Sciatic nerve (tissue), 2 donors: ENCODE measurements at regions not wholly inside any gene's neighbourhood (a gene's known extent, or its start where the extent isn't known, plus 50 kb on each side); places are given as distances from the start of the nearest gene placed in this dataset.
A peak's percentile ranks its signal among the peaks of the same experiment; 100 is the strongest.

Experiments
- ATAC-seq: fragments of 200-7000 bp; cut with Tn5 transposase; one replicate; pipeline ENCODE4 v1.9.1; 2020; ENCODE audit warnings: mild to moderate bottlenecking, moderate library complexity
- DNase-seq: peaks from one replicate; pipeline ENCODE4 v3.0.0-alpha.2; 2020; ENCODE audit warnings: low spot score
- intact Hi-C: fragments of 100-400 bp; cut with DNase I; formaldehyde crosslinking; loops from one replicate; pipeline ENCODE4 v1.14.2; 2022
- donor health status: DM: no; HTN: no; CAD: no.
- donor health status: DM: no; HTN: no; CAD: no.

DNA sequence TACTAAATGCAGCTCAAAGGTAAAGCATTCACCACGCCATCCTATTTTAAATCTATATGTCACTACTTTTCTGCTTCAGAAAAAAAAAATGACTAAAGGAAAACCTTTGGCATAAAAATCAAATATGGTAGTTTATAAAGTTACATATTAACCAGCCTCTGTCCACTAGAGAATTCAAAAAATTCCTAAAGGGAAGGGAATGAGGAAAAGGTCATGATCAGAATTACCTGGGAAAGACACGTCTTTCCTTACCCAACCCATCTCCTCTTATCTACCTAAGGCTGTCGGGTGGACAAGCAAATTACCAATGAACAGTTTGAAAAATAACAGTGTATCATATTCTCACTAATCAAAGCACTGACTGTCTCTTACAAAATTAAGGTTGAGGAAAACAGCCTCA lies 100.7 kb upstream of the TMEM106B start:
- no peak for ATAC-seq
- intact Hi-C loops, result no loop called here

GRCh38 chr7:12111422-12112405 lies 99.4 kb upstream of the TMEM106B start:
- DNase-seq, result peak; percentile 67
- intact Hi-C loops, result no loop called here
- ATAC-seq, result peak; percentile 91

More for the DNA sequence above, 100.7 kb upstream of the TMEM106B start:
- no peak for DNase-seq

DNA sequence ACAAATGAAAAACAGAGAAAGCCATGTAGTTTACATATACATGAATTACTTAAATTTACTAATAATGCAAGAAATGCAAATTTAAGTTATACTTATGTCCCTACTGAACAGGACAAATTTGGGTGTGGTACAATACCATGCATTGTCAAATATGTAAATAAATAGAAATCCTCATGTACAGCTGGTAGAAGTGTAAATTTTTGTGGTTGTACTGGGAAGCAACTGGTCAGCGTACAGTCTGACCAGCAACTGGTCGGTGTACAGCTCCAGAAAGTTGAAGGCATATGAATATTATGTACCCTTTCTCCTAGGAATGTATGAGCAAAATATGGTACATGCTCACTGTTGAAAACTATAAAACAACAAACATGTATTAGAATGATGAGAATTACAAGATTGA lies 93.9 kb upstream of the TMEM106B start:
- ATAC-seq (no peak), DNase-seq (no peak)
- intact Hi-C loops, result no loop called here

- no peak for ATAC-seq
- no peak for DNase-seq
- intact Hi-C loops, result no loop called here
Measured at GRCh38 chr7:12119620-12120303, 91.3 kb upstream of the TMEM106B start.

- no peak for DNase-seq
- intact Hi-C loops, result no loop called here
- no peak for ATAC-seq
Measured at GRCh38 chr7:12120632-12121031, 90.5 kb upstream of the TMEM106B start.

- DNase-seq (no peak), ATAC-seq (no peak)
- intact Hi-C loops, result no loop called here
Measured at GRCh38 chr7:12123172-12123571, 87.9 kb upstream of the TMEM106B start.

DNA sequence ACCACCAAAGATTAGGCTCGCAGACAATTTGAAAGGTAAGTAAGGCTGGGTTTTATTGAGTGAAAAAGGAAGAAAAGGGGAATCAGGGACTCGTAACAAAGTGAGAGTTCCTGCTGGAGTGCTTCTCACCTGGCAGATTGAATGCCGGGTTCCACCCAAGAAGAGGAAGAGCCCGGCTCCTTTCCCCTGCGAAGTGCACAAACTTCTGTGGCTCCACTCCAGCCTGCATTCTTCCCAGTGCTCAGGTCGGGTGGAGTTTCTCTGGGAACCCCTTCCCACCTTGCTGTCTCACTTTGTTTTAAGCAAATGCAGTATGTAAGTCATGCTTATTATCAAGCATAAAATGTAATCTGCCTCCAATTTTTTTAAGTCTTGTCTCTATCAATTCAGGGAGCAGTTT lies 87.1 kb upstream of the TMEM106B start:
- DNase-seq (no peak), ATAC-seq (no peak)
- intact Hi-C loops, result no loop called here

DNA sequence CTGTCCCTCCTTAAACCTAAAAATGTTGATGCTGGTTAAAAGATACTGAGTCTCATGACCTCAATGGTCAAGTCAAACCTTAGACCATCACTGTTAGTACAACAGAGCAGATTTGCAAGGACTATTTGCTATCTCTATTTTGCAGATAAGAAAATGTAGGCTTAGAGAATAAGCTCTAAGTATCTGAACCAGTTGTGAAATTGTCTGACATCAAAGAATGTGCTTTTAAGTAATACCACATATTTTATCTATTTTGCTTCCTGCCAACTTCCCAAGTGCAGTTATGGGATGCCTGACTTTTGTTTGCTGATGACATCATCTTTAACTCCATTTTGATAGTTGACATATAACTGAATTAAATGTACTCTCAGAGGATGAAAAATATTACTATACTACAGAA lies 83.6 kb upstream of the TMEM106B start:
- no peak for DNase-seq
- intact Hi-C loops, result no loop called here
- no peak for ATAC-seq

GRCh38 chr7:12130609-12131008 lies 80.5 kb upstream of the TMEM106B start:
- no peak for DNase-seq
- no peak for ATAC-seq
- intact Hi-C loops, result no loop called here

DNA sequence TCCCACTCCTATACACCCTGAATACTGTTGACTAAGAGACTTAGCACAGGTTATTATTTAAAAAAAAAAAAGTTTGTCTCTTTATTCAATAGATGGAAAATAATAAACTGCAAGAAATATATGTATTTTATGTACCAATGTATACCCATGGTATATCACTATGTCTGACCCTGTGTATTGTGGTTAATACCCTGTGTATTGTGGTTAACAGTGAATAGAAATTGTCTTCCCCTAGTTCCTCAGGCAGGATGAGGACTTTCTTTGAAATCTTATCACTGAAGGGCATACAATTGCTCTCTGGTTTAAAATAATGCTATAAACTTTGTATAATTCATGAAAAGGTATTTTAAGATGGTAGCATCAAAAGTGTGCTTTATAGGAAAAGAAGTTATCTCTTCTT lies 80.0 kb upstream of the TMEM106B start:
- no peak for DNase-seq
- ATAC-seq, result no peak
- intact Hi-C loops, result no loop called here

- no peak for ATAC-seq
- intact Hi-C loops, result no loop called here
- no peak for DNase-seq
Measured at GRCh38 chr7:12133865-12134264, 77.2 kb upstream of the TMEM106B start.

GRCh38 chr7:12136523-12136922 lies 74.6 kb upstream of the TMEM106B start:
- no peak for ATAC-seq
- no peak for DNase-seq
- intact Hi-C loops, result no loop called here

GRCh38 chr7:12137283-12137682 lies 73.8 kb upstream of the TMEM106B start:
- intact Hi-C loops, result no loop called here
- no peak for DNase-seq
- ATAC-seq, result no peak

- intact Hi-C loops, result no loop called here
- DNase-seq, result no peak
- no peak for ATAC-seq
Measured at GRCh38 chr7:12138421-12138820, 72.7 kb upstream of the TMEM106B start.

GRCh38 chr7:12139416-12139815 lies 71.7 kb upstream of the TMEM106B start:
- intact Hi-C loops, result no loop called here
- ATAC-seq (no peak), DNase-seq (no peak)

DNA sequence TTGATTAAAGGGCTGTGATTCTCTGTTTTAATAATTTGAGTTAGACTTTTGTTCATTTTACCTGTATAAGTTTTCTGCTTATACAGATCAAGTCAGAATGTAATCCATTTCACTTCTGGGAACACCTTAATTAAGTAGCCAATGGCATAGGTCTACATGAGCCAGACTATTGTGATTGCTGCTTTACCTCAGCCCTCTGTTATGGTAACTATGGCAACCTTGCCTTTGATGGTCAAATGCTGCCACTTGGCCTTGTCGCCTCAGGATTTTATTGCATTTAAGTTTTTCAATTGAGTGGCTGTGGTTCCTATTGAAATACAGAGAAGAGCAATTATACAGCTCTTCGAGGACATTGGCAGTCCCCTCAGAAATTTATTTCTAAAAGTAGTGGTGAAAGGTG lies 64.3 kb upstream of the TMEM106B start:
- intact Hi-C loops, result no loop called here
- no peak for ATAC-seq
- no peak for DNase-seq

DNA sequence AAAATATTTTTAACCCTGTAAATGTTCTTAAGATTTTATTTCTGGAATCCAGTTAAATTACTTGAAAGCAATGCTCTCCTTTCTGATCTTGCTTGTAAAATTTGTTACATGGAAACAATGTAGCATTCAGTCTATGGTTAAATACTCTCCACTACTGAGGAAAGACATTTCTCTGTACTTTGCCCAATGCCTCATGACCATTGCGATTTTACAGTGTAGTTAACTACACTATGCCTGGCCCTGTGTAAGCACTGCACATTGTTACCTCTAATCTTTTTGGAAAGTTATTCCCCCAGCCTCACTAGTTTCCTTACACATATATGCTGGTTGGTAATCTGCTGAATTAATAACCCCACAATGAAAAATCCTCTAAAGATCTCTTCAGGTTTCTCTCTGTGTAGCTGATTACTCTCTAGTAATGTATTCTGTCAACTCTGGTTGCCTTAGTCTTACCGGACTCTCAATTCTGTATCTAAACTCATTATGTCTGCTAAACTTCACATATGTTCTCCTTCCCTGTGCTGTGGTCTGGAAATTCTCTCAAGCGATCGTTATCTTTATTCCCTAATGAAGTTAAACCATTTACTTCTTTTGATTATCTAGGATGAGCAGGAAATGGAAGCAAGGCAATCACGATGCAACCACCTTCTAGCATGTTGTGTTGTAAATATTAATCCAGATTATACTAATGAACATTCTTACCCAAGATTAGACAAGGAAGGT lies 58.7 kb upstream of the TMEM106B start:
- ATAC-seq (no peak), DNase-seq (no peak)
- intact Hi-C loops, result no loop called here

DNA sequence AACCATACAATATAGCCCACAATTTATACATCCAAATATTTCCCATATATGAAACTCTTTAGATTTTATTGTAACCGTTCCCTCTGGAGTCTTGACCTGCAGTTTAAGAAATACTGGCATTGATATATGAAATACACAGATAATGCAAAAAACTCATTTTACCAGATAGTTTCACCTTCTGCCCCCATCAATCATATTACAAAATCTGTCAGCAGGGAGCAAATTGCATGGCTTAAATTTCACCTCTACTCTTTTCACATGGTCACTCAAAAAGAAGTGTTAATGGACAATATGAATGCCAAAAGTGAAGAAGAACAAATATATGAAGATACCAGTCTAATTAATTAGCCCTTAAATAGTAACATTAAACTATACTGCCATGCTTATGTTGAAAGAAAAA lies 57.0 kb upstream of the TMEM106B start:
- ATAC-seq (no peak), DNase-seq (no peak)
- intact Hi-C loops, result no loop called here

DNA sequence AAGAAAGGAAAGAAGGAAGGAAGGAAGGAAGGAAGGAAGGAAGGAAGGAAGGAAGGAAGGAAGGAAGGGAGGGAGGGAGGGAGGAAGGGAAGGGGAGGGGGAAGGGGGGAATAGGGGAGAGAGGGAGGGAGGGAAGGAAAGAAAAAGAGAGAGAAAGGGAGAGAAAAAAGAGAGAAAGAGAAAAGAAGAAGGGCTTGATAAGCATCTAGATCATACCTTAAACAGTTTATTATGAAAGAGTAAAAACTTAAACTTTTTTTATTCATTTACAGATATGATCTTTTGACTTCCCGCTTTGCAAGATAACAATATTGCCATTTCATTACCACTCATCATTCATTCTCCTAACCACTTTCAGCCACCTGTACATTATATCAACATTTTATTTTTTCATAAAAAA lies 53.6 kb upstream of the TMEM106B start:
- intact Hi-C loops, result no loop called here
- no peak for ATAC-seq
- DNase-seq, result no peak
